Ishikawa (cell line): ENCODE measurements at regions not wholly inside any gene's neighbourhood (a gene's known extent, or its start where the extent isn't known, plus 50 kb on each side); places are given as distances from the start of the nearest gene placed in this dataset.

ENCODE experiments used
- EGR1 ChIP-seq: IDR thresholded peaks from 2 replicates; pipeline ENCODE4 v1.6.1; 2012
- EP300 ChIP-seq: IDR thresholded peaks from 2 replicates; pipeline ENCODE4 v1.6.1; 2012; ENCODE audit warnings: borderline replicate concordance
- FOXM1 ChIP-seq: IDR thresholded peaks from 2 replicates; pipeline ENCODE4 v1.6.1; 2012; ENCODE audit warnings: low read depth, borderline replicate concordance
- RAD21 ChIP-seq: IDR thresholded peaks from 2 replicates; pipeline ENCODE4 v1.6.1; 2012; ENCODE audit warnings: low read depth
- TF ChIP-seq, protein P1 (sequence below): IDR thresholded peaks from 2 replicates; pipeline ENCODE4 v1.6.1; 2012

DNA sequence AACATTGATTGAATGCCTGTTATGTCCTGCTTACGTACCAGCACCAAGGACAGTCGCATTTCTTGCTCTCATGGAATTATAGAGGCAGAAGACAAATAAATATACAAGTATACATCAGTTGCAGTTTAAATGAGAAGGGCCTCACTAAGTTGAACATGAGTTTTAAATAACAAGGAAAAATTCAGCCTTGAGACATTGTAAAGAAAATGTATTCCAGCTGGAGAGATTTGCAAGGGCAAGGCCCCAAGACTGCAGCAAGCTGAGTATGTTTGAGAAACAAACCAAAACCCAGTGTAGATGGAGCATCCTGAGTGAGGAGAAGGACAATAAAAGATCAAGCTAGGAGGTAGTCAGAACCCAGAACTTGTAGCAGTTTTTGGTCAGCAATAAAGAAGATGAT lies 123.2 kb upstream of the BMP5 start:
- no peak for TF ChIP-seq FOXM1
- TF ChIP-seq RAD21 = no peak
- TF ChIP-seq EGR1 = no peak
- TF ChIP-seq, protein P1, sequence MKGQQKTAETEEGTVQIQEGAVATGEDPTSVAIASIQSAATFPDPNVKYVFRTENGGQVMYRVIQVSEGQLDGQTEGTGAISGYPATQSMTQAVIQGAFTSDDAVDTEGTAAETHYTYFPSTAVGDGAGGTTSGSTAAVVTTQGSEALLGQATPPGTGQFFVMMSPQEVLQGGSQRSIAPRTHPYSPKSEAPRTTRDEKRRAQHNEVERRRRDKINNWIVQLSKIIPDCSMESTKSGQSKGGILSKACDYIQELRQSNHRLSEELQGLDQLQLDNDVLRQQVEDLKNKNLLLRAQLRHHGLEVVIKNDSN = no peak
- TF ChIP-seq EP300 = no peak
